Mononuclear cell (primary cell): ENCODE measurements at regions not wholly inside any gene's neighbourhood (a gene's known extent, or its start where the extent isn't known, plus 50 kb on each side); places are given as distances from the start of the nearest gene placed in this dataset.

Experiments
- H3K27me3 ChIP-seq: 2 replicates; pipeline ENCODE4 v1.6.0; 2011; ENCODE audit warnings: low read length, control low read depth; ENCODE audit not compliant: insufficient read depth
- H3K4me1 ChIP-seq: 2 replicates; pipeline ENCODE4 v1.5.1; 2011; ENCODE audit warnings: mild to moderate bottlenecking, low read length, control low read depth; ENCODE audit not compliant: insufficient read depth
- H3K4me3 ChIP-seq: 2 replicates; pipeline ENCODE4 v1.5.1; 2011; ENCODE audit warnings: mild to moderate bottlenecking, low read length, moderate library complexity
- H3K9me3 ChIP-seq: 2 replicates; pipeline ENCODE4 v1.5.1; 2011; ENCODE audit warnings: low read depth, mild to moderate bottlenecking, control low read depth, low read length

DNA sequence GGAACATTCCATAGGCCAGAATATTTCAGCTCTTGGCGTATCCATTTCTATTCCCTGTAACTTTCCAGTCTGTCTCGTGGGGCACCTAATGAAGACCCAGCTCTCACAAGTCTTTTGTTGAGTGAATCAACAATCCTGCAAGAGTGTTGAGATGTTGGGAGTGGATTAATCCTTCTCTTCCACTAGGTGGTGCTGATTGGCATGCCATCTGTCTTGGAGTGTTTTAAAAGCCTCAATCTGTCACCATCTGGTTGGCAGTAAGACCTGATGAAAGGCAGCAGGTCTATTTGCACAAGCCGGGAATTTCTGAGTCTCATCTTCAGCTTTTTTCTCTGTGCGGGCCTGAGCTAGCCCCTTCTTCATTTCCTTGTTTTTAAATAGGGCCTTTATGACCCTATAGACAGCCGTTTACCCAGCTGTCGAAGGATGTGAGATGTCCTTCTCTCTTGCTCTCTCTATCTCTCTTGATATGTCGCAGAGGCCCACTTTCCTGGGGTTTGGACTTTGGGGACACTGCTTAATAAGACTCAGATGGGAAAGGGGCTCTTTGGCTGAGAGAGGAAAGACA is 180.5 kb downstream of the ZNF365 start:
- H3K4me1 ChIP-seq, result no peaks in the 10 kb centered on the region
- H3K9me3 ChIP-seq, result no peaks in the 10 kb centered on the region
- H3K4me3 ChIP-seq, result no peak overlapping the region
- H3K27me3 ChIP-seq, result no peaks in the 10 kb centered on the region

DNA sequence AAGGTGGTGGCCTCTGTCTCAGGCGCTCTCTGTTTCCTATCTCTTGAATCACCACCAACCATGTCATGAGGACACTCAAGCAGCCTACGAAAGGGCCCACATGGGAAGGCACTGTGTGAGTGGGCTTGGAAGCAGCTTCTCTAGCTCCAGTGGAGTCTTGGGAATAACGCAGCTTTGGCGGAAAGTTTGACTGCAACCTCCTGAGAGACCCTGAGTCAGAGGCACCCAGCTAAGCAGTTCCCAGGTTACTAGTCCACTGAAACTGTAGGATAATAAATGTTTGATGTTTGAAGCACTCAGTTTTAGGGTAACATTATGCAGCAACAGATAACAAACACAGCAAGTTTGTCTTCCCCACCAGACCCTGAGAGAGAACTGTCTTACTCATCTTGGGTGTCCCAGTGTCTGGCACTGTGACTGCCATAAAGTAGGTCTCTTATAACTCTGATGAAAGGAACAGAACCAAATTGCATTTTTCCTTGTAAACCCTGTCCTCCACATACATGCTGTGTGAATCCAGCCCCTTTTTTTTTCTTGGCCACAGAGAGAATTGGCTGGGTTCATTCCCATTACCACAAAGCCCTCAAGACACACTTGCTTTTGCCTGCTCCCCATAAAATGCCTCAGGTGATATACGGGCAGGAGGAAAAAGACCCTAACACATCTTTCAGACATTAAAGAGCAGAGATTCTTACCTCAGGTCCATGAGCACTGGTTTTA is 185.5 kb downstream of the ZNF365 start:
- Histone ChIP-seq H3K4me1 (no peaks in the 10 kb centered on the region), H3K27me3 (no peaks in the 10 kb centered on the region), H3K9me3 (no peaks in the 10 kb centered on the region), H3K4me3 (no peak overlapping the region)

GRCh38 chr10:62560201-62560819 is 186.1 kb downstream of the ZNF365 start:
- no peak overlapping the region for H3K4me3 ChIP-seq
- no peaks in the 10 kb centered on the region for H3K27me3 ChIP-seq
- no peaks in the 10 kb centered on the region for H3K9me3 ChIP-seq
- no peaks in the 10 kb centered on the region for H3K4me1 ChIP-seq

GRCh38 chr10:62561151-62561550 is 187.0 kb downstream of the ZNF365 start:
- Histone ChIP-seq H3K4me3 (no peak overlapping the region), H3K9me3 (no peaks in the 10 kb centered on the region), H3K4me1 (no peaks in the 10 kb centered on the region), H3K27me3 (no peaks in the 10 kb centered on the region)

DNA sequence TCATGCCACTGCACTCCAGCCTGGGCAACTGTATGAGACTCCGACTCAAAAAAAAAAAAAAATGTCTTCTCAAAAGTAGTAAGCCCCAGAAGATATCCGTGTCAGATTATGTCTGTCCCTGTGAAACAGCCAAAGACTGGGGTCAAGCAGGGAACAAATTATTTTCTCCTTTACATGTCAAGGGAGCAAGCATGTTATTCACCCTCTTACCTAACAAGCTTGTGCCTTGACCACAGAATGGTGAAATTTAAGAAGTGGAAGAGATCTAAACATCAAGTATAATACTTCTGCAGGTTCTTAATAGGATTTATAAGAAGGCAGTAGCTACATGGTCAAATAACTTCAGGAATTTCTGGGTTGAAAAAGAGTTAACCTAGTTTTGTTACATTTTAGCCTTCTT is 187.9 kb downstream of the ZNF365 start:
- Histone ChIP-seq H3K27me3 (no peaks in the 10 kb centered on the region), H3K9me3 (no peaks in the 10 kb centered on the region), H3K4me3 (no peak overlapping the region), H3K4me1 (no peaks in the 10 kb centered on the region)

- no peaks in the 10 kb centered on the region for H3K4me1 ChIP-seq
- no peaks in the 10 kb centered on the region for H3K9me3 ChIP-seq
- no peak overlapping the region for H3K4me3 ChIP-seq
- H3K27me3 ChIP-seq, result no peaks in the 10 kb centered on the region
Measured at GRCh38 chr10:62562795-62563194, 188.6 kb downstream of the ZNF365 start.

DNA sequence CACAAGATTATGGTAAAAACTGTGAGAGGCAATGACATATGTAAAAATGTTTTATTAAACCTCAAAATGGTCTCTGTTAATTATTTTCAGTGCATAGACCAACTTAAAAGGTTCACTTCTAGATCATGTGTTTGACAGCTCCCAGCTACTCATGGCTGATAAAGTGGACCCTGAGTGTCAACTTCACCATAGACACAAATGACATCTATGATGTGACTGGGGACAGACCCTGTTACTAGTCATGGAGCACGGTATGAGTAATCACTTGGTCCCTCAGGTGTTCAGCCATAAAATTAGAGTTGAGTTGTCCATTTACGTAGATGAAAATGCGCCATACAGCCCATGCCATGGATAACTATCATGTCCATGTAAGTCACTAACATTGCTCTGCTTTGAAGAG is 199.8 kb downstream of the ZNF365 start:
- no peak overlapping the region for H3K4me3 ChIP-seq
- peaks cover 7% of the 10 kb centered on the region for H3K27me3 ChIP-seq
- no peaks in the 10 kb centered on the region for H3K9me3 ChIP-seq
- H3K4me1 ChIP-seq, result no peaks in the 10 kb centered on the region

- Histone ChIP-seq H3K9me3 (no peaks in the 10 kb centered on the region), H3K27me3 (peaks cover 7% of the 10 kb centered on the region), H3K4me1 (no peaks in the 10 kb centered on the region), H3K4me3 (no peak overlapping the region)
Measured at GRCh38 chr10:62577076-62577475, 202.9 kb downstream of the ZNF365 start.

DNA sequence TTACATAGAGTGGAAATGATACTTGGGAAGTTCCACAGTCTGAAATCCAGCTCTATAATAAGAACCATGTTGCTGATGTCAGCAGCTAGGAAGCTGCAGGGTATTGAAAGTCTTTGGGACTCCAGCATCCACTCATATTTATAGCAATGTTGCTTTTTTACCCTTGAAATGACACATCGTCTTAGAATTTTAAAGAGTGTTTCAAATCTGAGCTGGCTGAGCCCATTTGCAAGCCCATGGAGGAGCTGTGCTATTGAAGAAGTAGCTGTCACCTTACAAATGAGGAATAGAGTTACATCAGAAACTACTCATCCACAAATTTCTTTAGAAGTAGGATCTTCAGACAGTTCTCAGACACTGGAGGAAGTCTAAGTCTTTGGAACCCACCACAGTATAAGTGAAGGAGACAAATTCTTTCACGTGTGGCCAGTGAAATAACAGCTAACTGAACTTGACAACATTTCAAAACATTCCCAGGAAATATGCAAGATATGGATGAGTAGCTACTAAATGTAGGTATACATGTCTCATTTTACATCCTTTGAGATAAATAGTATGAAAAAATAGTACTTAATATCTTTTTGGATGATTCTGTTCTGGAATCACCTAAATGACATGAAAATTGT is 203.6 kb downstream of the ZNF365 start:
- no peaks in the 10 kb centered on the region for H3K9me3 ChIP-seq
- H3K4me3 ChIP-seq, result no peak overlapping the region
- H3K4me1 ChIP-seq, result peaks cover 2% of the 10 kb centered on the region
- H3K27me3 ChIP-seq, result peaks cover 7% of the 10 kb centered on the region

DNA sequence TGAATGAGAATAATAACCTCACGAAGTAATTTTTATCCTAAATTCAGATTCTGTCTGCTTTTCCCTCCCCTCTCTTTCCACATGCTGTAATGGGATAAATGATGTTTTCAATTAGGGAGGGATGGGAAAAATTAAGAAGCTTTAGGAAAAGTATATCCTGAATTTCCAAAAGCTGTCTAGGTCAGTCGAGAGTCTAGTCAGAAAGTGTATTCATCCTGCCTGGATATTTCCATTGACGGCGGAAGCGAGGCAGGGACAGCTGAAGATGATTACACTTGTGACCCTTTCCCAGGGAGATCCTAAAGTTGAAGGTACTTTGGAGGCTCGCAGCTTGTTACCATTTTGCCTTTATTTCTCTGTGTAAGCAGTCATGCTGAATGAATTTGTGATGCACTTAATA is 204.1 kb downstream of the ZNF365 start:
- Histone ChIP-seq H3K9me3 (no peaks in the 10 kb centered on the region), H3K27me3 (peaks cover 7% of the 10 kb centered on the region), H3K4me1 (peaks cover 3% of the 10 kb centered on the region), H3K4me3 (no peak overlapping the region)

- Histone ChIP-seq H3K9me3 (no peaks in the 10 kb centered on the region), H3K4me3 (no peak overlapping the region), H3K27me3 (peaks cover 4% of the 10 kb centered on the region), H3K4me1 (peaks cover 3% of the 10 kb centered on the region)
Measured at GRCh38 chr10:62578916-62579315, 204.7 kb downstream of the ZNF365 start.

- Histone ChIP-seq H3K4me3 (no peak overlapping the region), H3K9me3 (no peaks in the 10 kb centered on the region), H3K27me3 (peaks cover 4% of the 10 kb centered on the region), H3K4me1 (peaks cover 3% of the 10 kb centered on the region)
Measured at GRCh38 chr10:62580396-62580795, 206.2 kb downstream of the ZNF365 start.

DNA sequence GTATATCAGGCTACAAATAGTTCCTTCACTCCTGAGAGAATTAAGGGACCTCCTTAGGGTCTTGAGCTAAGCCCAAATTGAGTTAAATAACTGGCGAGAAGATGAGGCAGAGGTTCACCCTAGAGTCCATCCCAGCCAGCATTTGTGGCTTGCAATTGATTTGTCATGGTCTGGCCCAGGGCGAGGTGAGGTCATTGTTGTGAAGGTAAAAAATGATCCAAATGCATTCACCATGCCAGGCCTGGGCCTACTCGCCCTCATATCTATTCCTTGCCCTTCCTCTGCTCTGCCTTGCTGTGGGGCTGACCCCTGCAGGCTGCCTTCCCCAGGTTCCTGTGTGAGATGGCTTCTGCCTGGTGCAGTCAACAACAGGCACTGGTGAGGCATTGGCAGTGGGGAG is 207.2 kb downstream of the ZNF365 start:
- peaks cover 4% of the 10 kb centered on the region for H3K27me3 ChIP-seq
- H3K4me1 ChIP-seq, result peaks cover 3% of the 10 kb centered on the region
- no peaks in the 10 kb centered on the region for H3K9me3 ChIP-seq

GRCh38 chr10:62582101-62582705 is 208.0 kb downstream of the ZNF365 start:
- peaks cover 4% of the 10 kb centered on the region for H3K27me3 ChIP-seq
- H3K4me1 ChIP-seq, result peaks cover 3% of the 10 kb centered on the region
- no peaks in the 10 kb centered on the region for H3K9me3 ChIP-seq
- H3K4me3 ChIP-seq, result no peak overlapping the region

More for the DNA sequence above, 207.2 kb downstream of the ZNF365 start:
- no peak overlapping the region for H3K4me3 ChIP-seq

- H3K4me3 ChIP-seq, result no peak overlapping the region
- H3K4me1 ChIP-seq, result peaks cover 3% of the 10 kb centered on the region
- no peaks in the 10 kb centered on the region for H3K9me3 ChIP-seq
- no peaks in the 10 kb centered on the region for H3K27me3 ChIP-seq
Measured at GRCh38 chr10:62582804-62583208, 208.6 kb downstream of the ZNF365 start.
